GM12874 (cell line): ENCODE measurements at regions not wholly inside any gene's neighbourhood (a gene's known extent, or its start where the extent isn't known, plus 50 kb on each side); places are given as distances from the start of the nearest gene placed in this dataset.

ENCODE experiments used
- CTCF ChIP-seq: IDR thresholded peaks from 2 replicates; pipeline ENCODE4 v1.5.1; 2011; ENCODE audit warnings: low read depth, mild to moderate bottlenecking, control low read depth, low read length, moderate library complexity; ENCODE audit not compliant: insufficient read depth

GRCh38 chr13:90483906-90484305, 863.6 kb upstream of the MIR17HG start:
- TF ChIP-seq CTCF: no peak

- no peak for TF ChIP-seq CTCF
Observed at GRCh38 chr13:90485436-90485835, 862.1 kb upstream of the MIR17HG start.

- TF ChIP-seq CTCF: no peak
Observed at GRCh38 chr13:90492872-90493271, 854.6 kb upstream of the MIR17HG start.

- no peak for TF ChIP-seq CTCF
Observed at GRCh38 chr13:90493667-90494066, 853.8 kb upstream of the MIR17HG start.

- no peak for TF ChIP-seq CTCF
Observed at GRCh38 chr13:90498096-90498495, 849.4 kb upstream of the MIR17HG start.

- TF ChIP-seq CTCF: no peak
Observed at GRCh38 chr13:90498816-90499215, 848.7 kb upstream of the MIR17HG start.

GRCh38 chr13:90500569-90500968, 846.9 kb upstream of the MIR17HG start:
- no peak for TF ChIP-seq CTCF

GRCh38 chr13:90502153-90502552, 845.3 kb upstream of the MIR17HG start:
- TF ChIP-seq CTCF: no peak
